Neural progenitor cell (in vitro differentiated cells): ENCODE measurements at regions not wholly inside any gene's neighbourhood (a gene's known extent, or its start where the extent isn't known, plus 50 kb on each side); places are given as distances from the start of the nearest gene placed in this dataset.

ENCODE experiments used
- DNase-seq: peaks from one replicate; pipeline ENCODE4 v3.0.0-alpha.2; 2016; ENCODE audit warnings: low spot score
- H2AFZ ChIP-seq: fragments of 200-600 bp; sonication (generic); replicated peaks from 2 replicates; pipeline ENCODE4 v1.6.1; 2016; ENCODE audit warnings: antibody characterized with exemption
- H3F3A ChIP-seq: fragments of 200-600 bp; sonication (generic); 2 replicates; pipeline ENCODE4 v1.6.1; 2016; ENCODE audit warnings: antibody characterized with exemption, low read depth
- H3K27ac ChIP-seq: fragments of 200-600 bp; sonication (generic); 2 replicates; pipeline ENCODE4 v1.5.1; 2016; ENCODE audit warnings: mild to moderate bottlenecking
- H3K27me3 ChIP-seq: fragments of 200-600 bp; sonication (generic); 2 replicates; pipeline ENCODE4 v1.6.1; 2016; ENCODE audit warnings: mild to moderate bottlenecking, moderate library complexity
- H3K36me3 ChIP-seq: fragments of 200-600 bp; sonication (generic); 2 replicates; pipeline ENCODE4 v1.5.1; 2016
- H3K4me1 ChIP-seq: fragments of 200-600 bp; sonication (generic); 2 replicates; pipeline ENCODE4 v1.6.1; 2016; ENCODE audit warnings: mixed run types
- H3K4me2 ChIP-seq: fragments of 200-600 bp; sonication (generic); 2 replicates; pipeline ENCODE4 v1.6.1; 2016
- H3K4me3 ChIP-seq: fragments of 200-600 bp; sonication (generic); 2 replicates; pipeline ENCODE4 v1.5.1; 2016
- H3K79me2 ChIP-seq: fragments of 200-600 bp; sonication (generic); 2 replicates; pipeline ENCODE4 v1.6.1; 2016; ENCODE audit warnings: low read depth
- H3K9ac ChIP-seq: fragments of 200-600 bp; sonication (generic); 2 replicates; pipeline ENCODE4 v1.6.1; 2016
- H3K9me3 ChIP-seq: fragments of 200-600 bp; sonication (generic); 2 replicates; pipeline ENCODE4 v1.5.1; 2016; ENCODE audit warnings: low read depth
- H4K20me1 ChIP-seq: fragments of 200-600 bp; sonication (generic); 2 replicates; pipeline ENCODE4 v1.6.1; 2016; ENCODE audit warnings: low read depth
- H3K27ac Mint-ChIP-seq: 3 replicates; pipeline ENCODE4 v1.8.0; 2021; ENCODE audit warnings: mixed read lengths
- H3K27me3 Mint-ChIP-seq: 2 replicates; pipeline ENCODE4 v1.8.0; 2022; ENCODE audit warnings: low read depth, mild to moderate bottlenecking, inconsistent platforms, moderate library complexity, mixed read lengths; ENCODE audit not compliant: insufficient read depth
- H3K36me3 Mint-ChIP-seq: 3 replicates; pipeline ENCODE4 v1.8.0; 2021; ENCODE audit warnings: mixed read lengths
- H3K4me1 Mint-ChIP-seq: 3 replicates; pipeline ENCODE4 v1.8.0; 2021; ENCODE audit warnings: mixed read lengths
- H3K4me3 Mint-ChIP-seq: 3 replicates; pipeline ENCODE4 v1.8.0; 2021; ENCODE audit warnings: mild to moderate bottlenecking, moderate library complexity, mixed read lengths
- H3K9me3 Mint-ChIP-seq: 3 replicates; pipeline ENCODE4 v1.8.0; 2020; ENCODE audit warnings: mixed read lengths
- EZH2 ChIP-seq: fragments of 200-600 bp; sonication (generic); IDR thresholded peaks from 2 replicates; pipeline ENCODE4 v1.6.1; 2017; ENCODE audit warnings: antibody characterized with exemption, mild to moderate bottlenecking, moderate library complexity
- EZH2phosphoT487 ChIP-seq: fragments of 200-600 bp; sonication (generic); IDR thresholded peaks from 2 replicates; pipeline ENCODE4 v1.6.1; 2017; ENCODE audit warnings: antibody characterized with exemption
- TF ChIP-seq, protein P1 (sequence below): fragments of 200-600 bp; sonication (generic); IDR thresholded peaks from 2 replicates; pipeline ENCODE4 v1.5.1; 2017; ENCODE audit warnings: antibody characterized with exemption, mild to moderate bottlenecking

GRCh38 chr7:3152714-3153113 is 109.0 kb upstream of the CARD11 start:
- H3K36me3 Mint-ChIP-seq, result no peaks in the 10 kb centered on the region
- no peak overlapping the region for H2AFZ ChIP-seq
- H3K4me1 ChIP-seq, result no peaks in the 10 kb centered on the region
- H4K20me1 ChIP-seq, result no peaks in the 10 kb centered on the region
- no peak overlapping the region for H3K4me3 ChIP-seq
- no peaks in the 10 kb centered on the region for H3K36me3 ChIP-seq
- H3K27ac Mint-ChIP-seq, result no peak overlapping the region
- H3K27me3 ChIP-seq, result no peaks in the 10 kb centered on the region
- no peak overlapping the region for H3K27ac ChIP-seq
- TF ChIP-seq EZH2phosphoT487, result no peak
- TF ChIP-seq, protein P1, sequence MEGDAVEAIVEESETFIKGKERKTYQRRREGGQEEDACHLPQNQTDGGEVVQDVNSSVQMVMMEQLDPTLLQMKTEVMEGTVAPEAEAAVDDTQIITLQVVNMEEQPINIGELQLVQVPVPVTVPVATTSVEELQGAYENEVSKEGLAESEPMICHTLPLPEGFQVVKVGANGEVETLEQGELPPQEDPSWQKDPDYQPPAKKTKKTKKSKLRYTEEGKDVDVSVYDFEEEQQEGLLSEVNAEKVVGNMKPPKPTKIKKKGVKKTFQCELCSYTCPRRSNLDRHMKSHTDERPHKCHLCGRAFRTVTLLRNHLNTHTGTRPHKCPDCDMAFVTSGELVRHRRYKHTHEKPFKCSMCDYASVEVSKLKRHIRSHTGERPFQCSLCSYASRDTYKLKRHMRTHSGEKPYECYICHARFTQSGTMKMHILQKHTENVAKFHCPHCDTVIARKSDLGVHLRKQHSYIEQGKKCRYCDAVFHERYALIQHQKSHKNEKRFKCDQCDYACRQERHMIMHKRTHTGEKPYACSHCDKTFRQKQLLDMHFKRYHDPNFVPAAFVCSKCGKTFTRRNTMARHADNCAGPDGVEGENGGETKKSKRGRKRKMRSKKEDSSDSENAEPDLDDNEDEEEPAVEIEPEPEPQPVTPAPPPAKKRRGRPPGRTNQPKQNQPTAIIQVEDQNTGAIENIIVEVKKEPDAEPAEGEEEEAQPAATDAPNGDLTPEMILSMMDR, result no peak
- no peak for TF ChIP-seq EZH2
- peaks cover 8% of the 10 kb centered on the region for H3K27me3 Mint-ChIP-seq
- H3K4me2 ChIP-seq, result no peak overlapping the region
- DNase-seq, result no peak
- H3K79me2 ChIP-seq, result no peaks in the 10 kb centered on the region
- peaks cover 18% of the 10 kb centered on the region for H3K4me1 Mint-ChIP-seq
- no peak overlapping the region for H3K4me3 Mint-ChIP-seq
- H3K9me3 ChIP-seq, result no peaks in the 10 kb centered on the region
- H3K9me3 Mint-ChIP-seq, result peaks cover 11% of the 10 kb centered on the region
- H3F3A ChIP-seq, result no peaks in the 10 kb centered on the region
- H3K9ac ChIP-seq, result no peak overlapping the region

- Histone ChIP-seq H3K9me3 (no peaks in the 10 kb centered on the region), H3K4me1 (no peaks in the 10 kb centered on the region), H3K27ac (no peak overlapping the region), H3K27me3 (no peaks in the 10 kb centered on the region), H3K4me3 (no peak overlapping the region), H3K36me3 (no peaks in the 10 kb centered on the region), H3F3A (no peaks in the 10 kb centered on the region), H3K9ac (no peak overlapping the region), H3K79me2 (no peaks in the 10 kb centered on the region), H2AFZ (no peak overlapping the region), H4K20me1 (no peaks in the 10 kb centered on the region), H3K4me2 (no peak overlapping the region)
- peaks cover 22% of the 10 kb centered on the region for H3K4me1 Mint-ChIP-seq
- no peak for TF ChIP-seq EZH2phosphoT487
- no peak for TF ChIP-seq EZH2
- TF ChIP-seq, protein P1, result no peak
- H3K4me3 Mint-ChIP-seq, result no peak overlapping the region
- H3K36me3 Mint-ChIP-seq, result no peaks in the 10 kb centered on the region
- no peak for DNase-seq
- H3K9me3 Mint-ChIP-seq, result peaks cover 11% of the 10 kb centered on the region
- H3K27ac Mint-ChIP-seq, result no peak overlapping the region
- H3K27me3 Mint-ChIP-seq, result peaks cover 8% of the 10 kb centered on the region
Observed at GRCh38 chr7:3153118-3153517, 109.5 kb upstream of the CARD11 start.

- no peaks in the 10 kb centered on the region for H3K36me3 ChIP-seq
- Mint-ChIP-seq H3K9me3 (peaks cover 11% of the 10 kb centered on the region), H3K27ac (no peak overlapping the region), H3K36me3 (no peaks in the 10 kb centered on the region), H3K4me3 (no peak overlapping the region), H3K4me1 (peaks cover 32% of the 10 kb centered on the region), H3K27me3 (peaks cover 8% of the 10 kb centered on the region)
- no peak overlapping the region for H3K27ac ChIP-seq
- no peak overlapping the region for H3K4me3 ChIP-seq
- no peak for TF ChIP-seq EZH2phosphoT487
- TF ChIP-seq, protein P1, result no peak
- no peak for TF ChIP-seq EZH2
- H3K4me1 ChIP-seq, result no peaks in the 10 kb centered on the region
- no peaks in the 10 kb centered on the region for H3K9me3 ChIP-seq
- no peak overlapping the region for H2AFZ ChIP-seq
- no peaks in the 10 kb centered on the region for H3K27me3 ChIP-seq
- DNase-seq, result no peak
- H4K20me1 ChIP-seq, result no peaks in the 10 kb centered on the region
- H3K79me2 ChIP-seq, result no peaks in the 10 kb centered on the region
- no peak overlapping the region for H3K9ac ChIP-seq
- H3F3A ChIP-seq, result no peaks in the 10 kb centered on the region
- no peak overlapping the region for H3K4me2 ChIP-seq
Observed at GRCh38 chr7:3154317-3154716, 110.7 kb upstream of the CARD11 start.
